ENCODE measurements at regions not wholly inside any gene's neighbourhood (a gene's known extent, or its start where the extent isn't known, plus 50 kb on each side); places are given as distances from the start of the nearest gene placed in this dataset.
"Not testable (repeated sequence)": the region's sequence is repeated elsewhere in the genome, so short reads cannot be mapped to it uniquely, and the experiment has no call there.

- no peak for TF ChIP-seq CTCF (IDR thresholded peaks at IDR 0.05; ENCODE audit: low read depth, low read length, missing control alignments)
- H3K4me3 ChIP-seq (ENCODE audit: low read depth, low read length): no peak overlapping the region
- no peak for DNase-seq (ENCODE audit: low read depth)
Observed at GRCh38 chrX:74187211-74187610, 116.8 kb upstream of the ZCCHC13 start.

GRCh38 chrX:74183047-74183446, 120.9 kb upstream of the ZCCHC13 start:
- H3K4me3 ChIP-seq (ENCODE audit: low read depth, low read length): not testable (repeated sequence)

GRCh38 chrX:74181976-74182375, 122.0 kb upstream of the ZCCHC13 start:
- not testable (repeated sequence) for H3K4me3 ChIP-seq (ENCODE audit: low read depth, low read length); DNase-seq (ENCODE audit: low read depth)

More at GRCh38 chrX:74183047-74183446, 120.9 kb upstream of the ZCCHC13 start:
- not testable (repeated sequence) for DNase-seq (ENCODE audit: low read depth)

GRCh38 chrX:74180716-74181115, 123.3 kb upstream of the ZCCHC13 start:
- no peak overlapping the region for H3K4me3 ChIP-seq (ENCODE audit: low read depth, low read length)
- no peak for DNase-seq (ENCODE audit: low read depth)
- TF ChIP-seq CTCF (IDR thresholded peaks at IDR 0.05; ENCODE audit: low read depth, low read length, missing control alignments): no peak

- TF ChIP-seq CTCF (IDR thresholded peaks at IDR 0.05; ENCODE audit: low read depth, low read length, missing control alignments): no peak
- no peak for DNase-seq (ENCODE audit: low read depth)
- no peak overlapping the region for H3K4me3 ChIP-seq (ENCODE audit: low read depth, low read length)
Observed at GRCh38 chrX:74179990-74180389, 124.0 kb upstream of the ZCCHC13 start.

- DNase-seq (ENCODE audit: low read depth): no peak
Observed at GRCh38 chrX:74179499-74179898, 124.5 kb upstream of the ZCCHC13 start.

GRCh38 chrX:74179071-74179470, 124.9 kb upstream of the ZCCHC13 start:
- DNase-seq (ENCODE audit: low read depth): no peak
- TF ChIP-seq CTCF (IDR thresholded peaks at IDR 0.05; ENCODE audit: low read depth, low read length, missing control alignments): no peak
- no peak overlapping the region for H3K4me3 ChIP-seq (ENCODE audit: low read depth, low read length)

More at GRCh38 chrX:74179499-74179898, 124.5 kb upstream of the ZCCHC13 start:
- H3K4me3 ChIP-seq (ENCODE audit: low read depth, low read length): no peak overlapping the region
- TF ChIP-seq CTCF (IDR thresholded peaks at IDR 0.05; ENCODE audit: low read depth, low read length, missing control alignments): no peak

- DNase-seq (ENCODE audit: low read depth): no peak
- no peak for TF ChIP-seq CTCF (IDR thresholded peaks at IDR 0.05; ENCODE audit: low read depth, low read length, missing control alignments)
- H3K4me3 ChIP-seq (ENCODE audit: low read depth, low read length): no peak overlapping the region
Observed at GRCh38 chrX:74178536-74178935, 125.4 kb upstream of the ZCCHC13 start.
